GM19395 (cell line): ENCODE measurements at regions not wholly inside any gene's neighbourhood (a gene's known extent, or its start where the extent isn't known, plus 50 kb on each side); places are given as distances from the start of the nearest gene placed in this dataset.
"Not testable (repeated sequence)": the region's sequence is repeated elsewhere in the genome, so short reads cannot be mapped to it uniquely, and the experiment has no call there.

Experiments
- ATAC-seq: cut with Tn5 transposase; IDR thresholded peaks from one replicate; pipeline ENCODE4 v1.9.1; 2021; ENCODE audit warnings: mild to moderate bottlenecking, moderate library complexity; ENCODE audit not compliant: unreplicated experiment

DNA sequence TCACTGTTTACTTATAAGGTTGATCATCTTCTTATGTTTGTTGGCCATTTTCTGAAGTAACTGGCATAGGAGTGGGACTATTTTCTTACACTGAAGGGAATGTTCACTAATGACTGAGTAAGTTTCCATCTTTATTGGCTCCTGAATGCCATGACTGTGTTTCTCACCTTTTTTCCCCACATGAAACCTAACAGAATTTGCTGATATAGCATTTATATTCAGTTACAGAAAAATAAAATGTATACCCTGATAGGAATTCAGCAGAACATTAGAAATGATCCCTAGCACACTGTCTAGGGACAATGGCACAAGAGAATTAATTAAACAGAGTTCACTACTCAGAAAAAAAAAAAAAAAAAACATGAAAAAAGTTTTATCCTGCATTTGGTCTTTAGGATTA is 1465.1 kb upstream of the C9orf72 start:
- ATAC-seq = no peak

DNA sequence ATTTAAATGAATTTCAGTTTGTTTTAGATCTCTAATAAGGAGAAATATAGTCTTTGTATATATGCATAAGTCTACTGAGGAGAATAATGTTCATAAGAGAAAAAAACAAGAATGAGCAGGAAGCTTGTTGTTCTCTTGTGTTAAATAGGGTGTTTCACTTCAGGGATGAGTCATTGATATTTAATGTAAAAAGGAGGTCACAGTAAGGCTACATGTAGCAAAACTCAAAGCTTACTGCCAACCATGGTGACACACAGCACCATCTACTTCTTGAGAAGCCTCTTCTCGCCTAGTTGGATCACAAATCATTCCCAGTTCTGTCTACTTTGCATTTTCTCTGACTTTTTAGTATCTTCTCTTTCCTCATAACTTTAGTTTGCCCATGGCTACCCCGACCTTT is 1466.0 kb upstream of the C9orf72 start:
- ATAC-seq = no peak

GRCh38 chr9:29043072-29043471 is 1469.8 kb upstream of the C9orf72 start:
- ATAC-seq = no peak

DNA sequence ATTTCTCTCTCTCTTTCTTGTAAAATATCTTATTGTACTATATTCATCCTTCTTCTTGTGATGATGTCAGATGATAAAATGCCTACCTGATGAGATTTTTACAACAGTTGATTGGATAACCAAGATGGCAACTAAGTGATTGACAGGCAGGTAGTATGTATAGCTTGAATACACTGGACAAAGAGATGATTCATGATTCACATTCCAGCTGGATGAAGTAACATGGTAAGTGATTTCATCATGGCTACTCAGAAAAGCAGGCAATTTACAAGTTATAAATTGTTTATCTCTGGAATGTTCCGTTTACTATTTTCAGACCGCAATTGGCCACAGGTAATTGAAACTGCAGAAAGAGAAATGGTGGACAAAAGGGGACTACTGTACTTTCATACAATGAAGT is 1471.7 kb upstream of the C9orf72 start:
- ATAC-seq = no peak

DNA sequence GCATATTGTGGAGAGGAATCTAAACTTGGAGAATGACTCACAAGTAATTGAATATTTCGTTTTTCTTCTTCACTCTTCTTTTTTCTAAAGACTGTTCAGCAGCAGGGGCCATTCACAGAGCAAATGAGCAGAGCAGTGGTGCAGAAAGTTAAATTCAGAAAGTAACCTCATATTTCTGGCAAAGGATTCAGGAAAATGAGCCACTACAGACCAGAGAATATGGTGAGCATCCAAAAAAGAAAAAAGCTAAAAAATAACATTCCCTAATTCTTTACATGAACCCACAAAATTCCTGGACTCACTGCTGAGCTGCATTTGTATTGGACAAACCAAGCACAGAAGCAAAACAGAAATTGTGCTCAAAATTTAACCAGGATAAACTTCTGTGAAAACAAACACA is 1486.8 kb upstream of the C9orf72 start:
- ATAC-seq = no peak

- no peak for ATAC-seq
These were observed 1489.2 kb upstream of the C9orf72 start for GRCh38 chr9:29062446-29062845.

- ATAC-seq = no peak
These were observed 1489.8 kb upstream of the C9orf72 start for GRCh38 chr9:29063031-29063430.

GRCh38 chr9:29066141-29066640 is 1492.9 kb upstream of the C9orf72 start:
- ATAC-seq = no peak

DNA sequence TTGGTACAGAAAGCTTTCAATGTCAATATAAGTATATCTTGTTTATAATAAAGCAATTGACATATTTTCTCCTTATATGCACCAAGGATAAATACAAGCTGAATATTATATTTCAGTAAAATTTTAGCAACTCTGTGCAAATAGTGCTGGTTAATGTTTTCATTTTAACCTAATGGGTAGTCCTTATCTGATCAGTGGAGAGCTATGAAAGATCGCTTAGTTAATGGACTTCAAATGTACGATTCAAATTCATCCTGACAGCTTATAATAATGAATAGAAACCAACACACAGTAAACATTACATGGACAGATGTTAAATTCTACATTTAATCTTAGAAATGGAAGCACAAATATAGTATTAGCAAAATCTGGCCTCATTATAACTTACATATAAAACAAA is 1495.2 kb upstream of the C9orf72 start:
- no peak for ATAC-seq

DNA sequence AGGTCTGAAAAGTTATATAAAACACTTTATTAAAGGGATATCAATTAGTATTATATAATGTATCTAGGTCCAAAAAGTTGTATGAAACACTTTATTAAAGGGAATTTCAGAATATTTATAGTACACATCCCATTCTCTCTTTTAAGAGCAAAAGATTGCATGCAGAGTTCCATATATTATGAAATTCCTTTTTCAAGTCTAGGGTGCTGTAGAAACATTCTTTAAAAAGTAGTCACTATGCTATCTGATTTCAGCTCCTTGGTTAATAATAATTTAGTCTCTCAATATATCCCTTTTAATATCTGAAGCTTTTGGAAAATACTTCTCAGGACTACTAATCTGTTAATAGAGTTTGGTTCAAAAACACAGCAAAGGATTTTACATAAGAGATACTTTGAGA is 1496.1 kb upstream of the C9orf72 start:
- no peak for ATAC-seq

DNA sequence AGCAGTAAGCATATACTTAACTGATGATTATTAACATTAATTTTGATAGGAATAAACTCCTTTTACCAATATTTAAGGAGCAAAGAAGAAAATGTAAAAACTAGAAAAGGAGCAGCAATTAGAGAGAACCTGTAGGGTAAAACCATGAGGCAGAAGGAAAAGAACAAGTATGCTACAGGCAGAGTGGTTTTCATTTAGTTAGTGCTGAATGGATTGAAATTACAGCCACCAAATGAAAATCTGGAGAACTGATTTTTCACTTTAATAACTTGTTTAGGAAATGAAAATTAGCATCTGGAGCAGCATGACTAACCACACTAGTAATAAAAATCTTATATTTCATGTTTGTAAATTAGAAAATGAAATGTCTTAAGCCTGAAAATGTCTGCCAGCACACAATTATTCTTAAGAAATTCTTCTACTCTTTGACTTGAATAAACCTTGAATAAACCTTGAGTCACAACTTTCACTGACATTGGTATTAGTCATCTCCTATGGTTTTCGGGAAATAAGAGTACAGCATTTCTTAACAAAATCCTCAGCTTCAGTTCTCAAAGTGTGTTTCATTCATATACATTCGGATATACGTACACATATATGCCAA is 1504.9 kb upstream of the C9orf72 start:
- no peak for ATAC-seq

DNA sequence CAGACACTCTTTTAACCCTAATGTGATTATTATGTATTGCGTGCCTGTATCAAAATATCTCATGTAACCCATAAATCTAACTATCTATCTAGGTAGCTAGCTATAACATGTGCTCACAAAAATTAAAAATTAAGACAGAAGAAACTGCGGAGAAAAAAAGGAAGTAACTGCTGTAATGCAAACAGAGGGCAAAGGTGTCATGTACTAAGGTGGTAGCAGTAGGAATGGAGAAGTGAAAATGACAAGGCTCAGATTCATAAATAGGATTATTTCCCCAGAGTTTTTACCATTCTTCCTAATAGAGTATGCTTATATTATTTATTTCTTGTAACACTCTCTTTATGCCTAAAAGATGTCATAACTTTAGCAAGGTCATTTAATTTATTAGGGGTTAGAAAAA is 1527.5 kb upstream of the C9orf72 start:
- no peak for ATAC-seq

GRCh38 chr9:29104166-29104565 is 1530.9 kb upstream of the C9orf72 start:
- ATAC-seq = not testable (repeated sequence)

GRCh38 chr9:29118555-29118954 is 1545.3 kb upstream of the C9orf72 start:
- ATAC-seq = no peak

DNA sequence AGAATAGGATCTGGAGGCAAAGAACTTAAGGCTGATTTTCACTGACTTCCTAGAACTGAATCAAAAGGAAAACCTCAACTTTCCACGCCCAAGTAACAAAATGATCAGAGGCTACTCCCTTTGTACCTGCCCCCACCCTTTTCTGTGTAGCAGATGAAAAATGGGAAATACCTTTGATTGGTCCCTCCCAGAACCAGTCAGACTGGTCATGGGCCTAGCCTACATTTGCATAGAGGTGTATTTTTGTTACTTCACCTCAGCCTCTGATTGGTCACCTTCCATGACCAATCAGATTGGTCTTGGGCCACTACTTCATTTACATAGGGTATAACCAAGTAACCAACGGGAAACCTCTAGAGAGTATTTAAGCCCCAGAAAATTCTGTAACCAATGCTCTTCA is 1553.5 kb upstream of the C9orf72 start:
- ATAC-seq = no peak

- no peak for ATAC-seq
These were observed 1556.5 kb upstream of the C9orf72 start for GRCh38 chr9:29129763-29130162.

- ATAC-seq = no peak
These were observed 1571.2 kb upstream of the C9orf72 start for GRCh38 chr9:29144476-29144875.

- ATAC-seq = no peak
These were observed 1577.3 kb upstream of the C9orf72 start for GRCh38 chr9:29150606-29151005.

DNA sequence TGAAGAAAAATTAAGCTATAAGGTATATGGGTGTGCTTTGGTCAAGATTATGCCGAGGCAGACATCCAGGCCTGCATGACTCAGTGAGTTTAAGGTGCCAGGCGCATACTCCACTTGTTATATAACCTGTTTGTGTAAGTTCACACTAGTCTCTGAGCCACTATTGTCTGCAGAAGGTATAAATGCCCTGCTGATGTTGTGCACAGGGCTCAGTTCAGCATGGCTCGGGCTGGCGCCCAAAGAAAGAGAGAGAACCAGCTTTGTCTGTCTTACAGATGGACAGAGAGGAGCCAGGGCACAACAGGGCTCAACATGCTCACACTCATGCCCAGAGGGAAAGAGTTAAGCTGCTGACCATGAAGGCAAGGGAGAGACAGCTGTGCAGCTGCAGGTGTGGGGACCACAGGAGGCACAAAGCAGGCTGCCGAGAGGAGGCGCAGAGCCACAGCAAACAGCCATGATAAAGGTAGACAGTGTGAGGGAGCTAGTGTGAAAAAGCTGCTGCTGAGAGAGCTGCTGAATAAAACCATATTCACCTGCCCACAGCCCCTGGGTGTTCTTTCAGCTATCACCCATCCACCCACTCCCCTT is 1587.6 kb upstream of the C9orf72 start:
- ATAC-seq = no peak

DNA sequence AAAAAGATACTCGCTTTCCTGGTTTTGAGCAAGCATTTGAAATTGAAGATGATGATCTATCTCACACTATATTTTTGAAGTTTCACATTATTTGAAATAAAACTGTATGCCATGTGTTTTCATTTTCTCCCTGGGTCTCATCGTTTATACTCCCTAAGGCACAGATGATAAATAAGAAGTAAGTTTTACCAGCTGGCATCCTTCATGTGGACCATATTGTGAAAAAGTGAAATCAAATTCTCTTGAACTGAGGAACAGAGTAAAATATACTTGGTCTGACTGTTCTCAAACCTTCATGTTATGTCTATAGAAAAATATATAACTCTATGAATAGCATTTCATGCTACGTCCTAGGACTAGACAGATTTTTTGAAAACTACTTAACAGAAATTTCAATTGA is 1600.9 kb upstream of the C9orf72 start:
- no peak for ATAC-seq

GRCh38 chr9:29176231-29176630 is 1603.0 kb upstream of the C9orf72 start:
- ATAC-seq = no peak

GRCh38 chr9:29176786-29177185 is 1603.5 kb upstream of the C9orf72 start:
- no peak for ATAC-seq

- ATAC-seq = no peak
These were observed 1610.7 kb upstream of the C9orf72 start for GRCh38 chr9:29183971-29184370.
